Brain pericyte (primary cell): ENCODE measurements at regions not wholly inside any gene's neighbourhood (a gene's known extent, or its start where the extent isn't known, plus 50 kb on each side); places are given as distances from the start of the nearest gene placed in this dataset.
"Not testable (repeated sequence)": the region's sequence is repeated elsewhere in the genome, so short reads cannot be mapped to it uniquely, and the experiment has no call there.

ENCODE experiments used
- DNase-seq: peaks from one replicate; pipeline ENCODE4 v3.0.0-alpha.2; 2012; ENCODE audit warnings: low read depth, low spot score

DNA sequence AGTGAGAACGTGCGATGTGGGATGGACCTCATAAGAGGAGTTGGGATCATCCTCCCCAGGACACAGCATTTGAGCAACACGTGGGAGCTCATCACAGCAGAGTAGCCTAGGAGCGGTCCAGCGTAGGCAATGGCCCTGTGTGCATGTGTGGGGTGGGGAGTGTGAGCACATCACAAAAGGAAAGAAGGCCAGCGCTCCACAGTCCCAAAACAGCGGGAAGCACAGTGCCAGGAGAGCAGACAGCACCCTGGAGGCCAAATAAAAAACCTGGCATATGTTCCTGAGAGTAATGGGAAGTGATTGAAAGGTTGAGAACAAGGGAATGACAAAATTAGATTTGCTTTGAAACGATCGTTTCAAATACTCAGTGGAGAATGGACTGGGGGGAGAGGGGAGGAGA lies 226.0 kb downstream of the C7orf25 start:
- no peak for DNase-seq

DNA sequence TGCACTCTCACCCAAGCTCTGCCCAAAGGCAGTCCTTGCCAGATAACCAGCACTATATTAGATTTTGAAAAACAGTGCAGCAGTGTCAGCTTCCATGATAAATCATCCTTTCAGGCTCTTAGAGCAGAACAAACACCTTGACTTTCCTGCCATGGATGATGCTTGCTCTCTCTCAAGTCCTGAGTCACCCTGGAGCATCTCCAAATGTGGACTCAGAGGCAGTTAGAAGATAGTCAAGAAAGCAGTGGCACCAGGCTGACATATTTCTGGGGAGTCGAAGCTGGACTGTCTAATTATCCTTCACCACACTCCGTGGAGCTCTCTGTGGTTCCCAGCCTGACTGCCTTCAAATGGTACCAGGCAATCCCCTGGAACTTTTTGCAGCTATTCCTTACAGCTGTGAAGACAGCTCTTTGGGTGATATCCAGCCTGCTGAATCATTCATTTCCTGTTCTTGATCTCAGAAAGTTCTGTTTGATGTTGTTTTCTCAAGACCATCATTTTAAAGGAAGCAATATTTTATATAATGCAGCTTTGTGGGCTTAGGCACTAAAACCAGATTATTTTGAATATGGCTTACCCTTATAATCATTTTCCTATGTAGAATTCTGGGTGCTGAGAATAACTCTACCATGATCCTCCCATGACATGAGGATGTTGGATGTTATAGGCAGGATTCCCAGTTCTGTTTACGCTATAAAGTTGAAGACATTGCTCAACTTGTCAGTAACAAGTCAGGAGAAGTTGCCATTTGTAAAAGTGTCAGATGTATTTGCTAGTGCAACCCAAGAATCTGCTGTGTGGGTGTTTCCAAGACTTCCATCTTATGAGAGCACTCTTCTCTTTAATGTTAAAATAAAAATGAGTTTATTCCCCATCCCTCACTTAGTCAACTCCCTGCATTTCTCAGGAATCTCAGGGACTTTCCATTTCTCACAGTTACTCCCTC lies 233.8 kb downstream of the C7orf25 start:
- DNase-seq: no peak

DNA sequence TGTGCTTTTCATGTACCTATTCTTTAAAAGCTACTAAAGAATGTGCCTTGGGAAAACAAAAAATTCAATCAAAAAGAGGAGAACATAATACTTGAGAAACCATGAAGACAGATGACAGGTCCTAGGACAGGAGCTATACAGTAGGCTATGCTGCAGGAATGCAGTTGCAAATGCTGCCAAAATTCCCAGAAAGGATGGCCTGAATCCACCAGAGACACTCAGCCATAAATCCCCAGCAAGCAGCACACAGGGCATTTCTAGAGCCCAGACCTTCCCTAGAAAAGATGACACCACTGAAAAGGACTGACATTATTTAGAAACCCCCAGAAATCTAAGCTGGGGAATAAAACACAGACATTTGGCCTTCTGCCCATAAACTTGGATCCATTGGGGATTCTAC lies 237.3 kb downstream of the C7orf25 start:
- no peak for DNase-seq

DNA sequence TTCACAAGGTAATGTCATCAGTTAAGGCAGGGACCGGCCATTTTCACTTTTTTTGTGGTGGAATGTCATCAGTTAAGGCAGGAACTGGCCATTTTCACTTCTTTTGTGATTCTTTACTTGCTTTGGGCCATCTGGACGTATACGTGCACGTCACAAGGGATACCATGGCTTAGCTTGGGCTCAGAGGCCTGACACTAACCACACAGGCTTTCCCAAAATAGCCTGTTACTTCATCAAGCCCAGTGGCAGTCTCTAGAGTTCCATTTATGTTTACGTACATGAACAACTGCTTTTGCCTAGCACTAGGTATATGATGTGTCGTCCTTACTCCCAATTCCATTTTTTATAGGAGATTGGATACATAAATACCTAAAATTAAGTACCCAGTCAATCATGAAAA lies 237.9 kb downstream of the C7orf25 start:
- DNase-seq: no peak

DNA sequence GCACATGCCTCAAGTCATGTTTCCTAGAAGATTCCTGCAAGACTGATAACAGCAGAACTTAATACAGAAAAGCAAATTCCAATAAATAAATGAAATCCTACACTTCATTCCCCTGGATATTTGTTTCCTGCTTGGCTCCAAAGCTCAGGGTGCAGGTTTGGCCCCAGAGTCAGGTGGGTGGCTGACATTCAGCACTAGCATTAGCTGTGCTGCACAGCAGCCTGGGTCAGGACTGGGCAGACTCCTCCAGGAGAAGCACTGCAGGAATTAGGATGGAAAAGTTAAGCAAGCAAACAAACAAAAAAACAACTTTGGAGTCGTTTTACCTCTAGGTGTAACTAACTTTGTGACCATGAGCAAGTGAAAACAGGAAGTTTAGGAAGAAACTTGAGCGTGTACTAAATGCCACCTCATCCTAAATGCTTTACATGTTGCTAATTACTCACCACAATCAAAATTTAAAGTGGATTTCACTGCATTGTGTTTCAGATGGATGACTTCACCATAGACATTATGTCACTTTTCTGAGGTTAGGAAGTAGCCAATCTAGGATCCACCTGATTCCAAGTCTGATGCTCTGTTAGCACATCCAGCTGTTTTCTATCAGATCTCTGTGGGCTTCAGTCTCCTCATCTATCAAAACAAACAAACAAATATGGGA lies 239.4 kb downstream of the C7orf25 start:
- DNase-seq: no peak

DNA sequence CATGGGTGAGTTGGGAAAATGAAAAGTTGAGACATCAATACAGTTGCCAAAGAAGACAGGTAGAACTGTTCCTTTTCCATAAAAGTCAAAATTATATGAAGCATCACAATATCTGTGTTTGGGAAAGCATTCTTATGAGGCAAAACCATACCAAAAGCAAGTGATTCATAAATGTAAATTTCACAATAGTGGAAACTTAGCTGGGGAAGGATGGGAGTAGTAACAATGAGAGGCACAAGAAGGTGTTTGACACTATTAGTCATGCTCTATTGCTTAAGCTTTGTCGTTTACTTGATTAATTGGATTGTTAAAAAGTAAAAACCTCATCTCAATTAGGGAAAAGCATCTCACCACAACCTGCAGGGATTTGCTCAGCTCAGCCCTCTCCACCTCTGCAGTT lies 240.2 kb downstream of the C7orf25 start:
- DNase-seq: no peak

DNA sequence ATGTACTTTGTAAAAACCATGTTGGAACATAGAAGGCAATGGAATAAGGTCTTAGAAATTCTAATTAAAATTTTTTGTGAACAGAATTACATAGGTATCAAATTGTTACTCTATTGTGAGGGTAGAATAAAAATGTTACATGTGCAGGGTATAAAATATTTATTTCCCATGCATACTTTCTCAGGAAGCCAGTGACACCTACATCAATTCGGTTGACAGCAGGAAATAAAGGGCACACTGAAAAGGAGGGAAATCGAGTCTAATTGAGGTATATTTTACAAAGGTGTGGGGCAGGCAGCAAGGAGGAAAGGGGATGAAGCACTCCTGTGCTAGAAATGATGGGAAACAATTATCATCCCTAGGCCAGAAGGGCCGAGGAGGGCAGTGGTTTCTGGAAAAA lies 244.9 kb downstream of the C7orf25 start:
- DNase-seq: no peak

DNA sequence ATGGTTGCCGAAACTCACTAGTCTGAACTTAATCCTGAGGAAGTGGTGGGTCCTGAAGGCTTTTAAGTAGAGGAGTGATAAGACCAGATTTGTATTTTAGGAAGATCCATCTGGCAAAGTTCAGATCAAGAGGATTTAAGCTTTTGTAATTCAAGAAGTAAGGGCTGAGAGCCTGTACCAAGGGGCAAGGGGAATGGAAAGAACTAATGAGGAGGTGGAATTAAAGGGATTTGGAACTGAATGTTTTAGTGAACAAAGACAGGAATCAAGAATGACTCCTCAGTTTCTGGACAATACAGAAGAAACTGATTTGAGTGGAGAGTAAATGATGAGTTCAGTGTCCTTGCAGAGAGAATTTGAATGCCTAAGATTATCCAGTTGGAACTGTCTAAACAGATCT lies 249.0 kb downstream of the C7orf25 start:
- no peak for DNase-seq

DNA sequence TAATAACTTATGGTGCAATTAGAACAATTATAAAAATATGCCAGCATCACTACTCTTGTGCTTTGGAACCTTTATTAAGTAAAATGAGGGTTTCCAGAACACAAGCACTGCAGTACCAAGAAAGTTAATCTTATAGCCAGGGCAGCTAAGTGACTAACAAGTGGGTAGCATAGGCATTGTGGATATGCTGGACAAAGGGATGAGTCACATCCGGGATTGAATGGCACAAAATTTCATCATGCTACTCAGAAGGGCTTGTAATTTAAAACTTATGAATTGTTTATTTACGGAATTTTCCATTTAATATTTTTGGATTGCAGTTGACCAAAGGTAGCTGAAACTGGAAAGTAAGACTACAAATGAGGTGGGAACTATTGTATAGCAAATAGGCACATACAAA lies 250.6 kb downstream of the C7orf25 start:
- DNase-seq: no peak

DNA sequence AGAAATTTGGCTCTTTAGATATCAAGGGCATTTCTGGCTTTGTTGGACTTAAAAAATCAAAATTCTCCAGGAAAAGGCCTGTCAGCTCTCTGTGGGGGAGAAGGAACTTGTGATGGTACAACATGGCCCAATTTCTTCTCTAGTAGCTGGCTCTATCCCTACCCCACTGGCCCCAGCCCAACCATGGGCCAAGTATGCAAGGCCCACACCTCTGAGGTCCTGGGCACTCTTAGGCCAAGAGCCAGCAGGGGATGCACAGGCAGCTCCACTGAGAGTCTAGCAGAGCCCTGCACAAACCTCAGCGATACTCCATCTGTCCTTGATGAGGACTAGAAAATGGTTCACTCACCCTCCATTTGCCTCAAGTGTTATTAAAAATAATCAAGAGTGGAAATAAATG lies 261.2 kb downstream of the C7orf25 start:
- no peak for DNase-seq

DNA sequence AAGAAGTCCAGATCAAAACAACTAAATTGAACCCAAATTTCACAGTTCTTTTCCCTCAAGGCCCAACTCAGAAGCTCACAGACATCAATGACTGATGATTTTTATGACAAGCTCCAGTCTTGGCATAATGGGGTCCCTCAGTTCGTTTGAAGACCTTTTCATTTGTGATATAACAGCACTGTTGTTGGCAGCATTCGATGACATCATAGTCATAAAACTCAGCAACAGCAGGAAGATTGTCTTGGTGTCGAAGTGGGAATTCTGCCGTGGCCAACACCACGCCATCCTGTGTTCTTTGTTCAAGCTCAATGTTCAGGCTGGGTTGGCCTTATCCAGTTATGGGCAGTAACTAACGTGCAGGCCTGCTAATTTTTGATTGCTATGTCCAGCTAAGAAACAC lies 261.7 kb downstream of the C7orf25 start:
- no peak for DNase-seq

DNA sequence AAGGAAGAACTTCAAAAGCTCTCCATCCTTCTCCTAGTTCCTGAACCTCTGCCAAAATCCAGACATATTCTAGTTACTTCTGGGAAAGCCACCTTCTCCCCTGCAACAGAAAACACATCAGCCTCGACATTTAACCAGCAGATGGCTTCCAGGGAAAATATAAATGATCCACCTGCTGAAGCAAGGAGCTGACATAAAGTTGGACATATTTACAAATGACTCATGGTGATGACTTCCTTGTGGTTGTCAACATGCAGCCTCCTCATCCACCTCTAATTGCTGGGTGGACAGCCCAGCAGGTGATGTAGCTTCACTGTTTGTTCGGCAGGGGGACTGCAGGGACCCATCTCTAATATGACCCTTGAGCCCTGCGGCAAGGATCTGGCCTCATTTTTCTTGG lies 266.0 kb downstream of the C7orf25 start:
- DNase-seq: no peak

DNA sequence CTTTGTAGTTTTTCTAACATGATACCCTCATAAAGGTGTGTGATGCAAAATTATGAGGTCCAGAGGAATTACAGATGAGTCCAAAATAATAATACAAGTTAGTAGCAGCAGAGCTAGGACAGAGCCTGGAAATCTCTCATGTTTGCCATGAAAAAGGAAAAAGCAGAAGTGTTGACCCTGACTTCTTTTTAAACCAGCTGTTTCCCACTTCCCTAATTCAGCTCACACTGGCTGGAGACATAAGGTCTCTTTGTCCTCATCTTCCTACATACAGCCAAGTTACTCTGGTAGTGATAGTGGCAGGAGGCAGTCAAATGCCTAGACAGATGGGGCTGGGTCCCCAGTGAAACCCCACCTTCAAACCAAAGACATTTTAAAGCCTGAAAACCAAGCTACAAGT lies 269.2 kb downstream of the C7orf25 start:
- no peak for DNase-seq

DNA sequence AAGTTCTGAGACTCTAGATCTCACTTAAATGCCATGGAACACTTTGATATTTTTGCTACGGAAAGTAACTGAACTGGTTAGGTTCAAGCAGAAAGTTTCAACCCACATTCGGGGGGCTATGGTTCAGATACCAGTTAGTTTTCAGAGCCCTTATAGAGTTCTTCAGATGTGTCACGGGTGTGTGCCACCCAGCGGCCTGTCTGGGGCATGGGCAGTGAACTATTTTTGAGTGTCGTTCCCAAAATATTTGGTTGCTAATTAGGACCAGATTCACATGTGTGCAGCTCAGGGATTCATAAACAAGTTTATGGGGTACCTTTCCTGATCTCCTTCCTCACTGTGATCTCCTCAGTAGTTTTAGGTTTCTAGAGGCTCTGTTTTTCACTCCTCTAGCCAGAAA lies 271.9 kb downstream of the C7orf25 start:
- DNase-seq: no peak

DNA sequence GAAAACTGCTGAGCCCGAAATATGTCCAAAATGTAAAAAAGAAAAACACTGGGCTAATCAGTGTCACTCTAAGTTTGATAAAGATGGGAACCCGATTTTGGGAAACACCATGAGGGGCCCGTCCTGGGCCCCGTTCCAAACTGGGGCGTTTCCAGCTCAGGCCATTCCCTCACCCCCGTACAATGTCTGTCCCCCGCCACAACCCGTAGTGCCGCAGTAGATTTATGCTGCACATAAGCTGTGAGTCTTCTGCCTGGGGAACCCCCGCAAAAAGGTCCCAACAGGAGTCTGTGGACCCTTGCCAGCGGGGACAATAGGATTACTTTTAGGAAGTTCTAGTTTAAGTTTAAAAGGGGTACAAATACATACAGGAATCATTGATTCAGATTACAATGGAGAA lies 275.5 kb downstream of the C7orf25 start:
- DNase-seq: not testable (repeated sequence)

DNA sequence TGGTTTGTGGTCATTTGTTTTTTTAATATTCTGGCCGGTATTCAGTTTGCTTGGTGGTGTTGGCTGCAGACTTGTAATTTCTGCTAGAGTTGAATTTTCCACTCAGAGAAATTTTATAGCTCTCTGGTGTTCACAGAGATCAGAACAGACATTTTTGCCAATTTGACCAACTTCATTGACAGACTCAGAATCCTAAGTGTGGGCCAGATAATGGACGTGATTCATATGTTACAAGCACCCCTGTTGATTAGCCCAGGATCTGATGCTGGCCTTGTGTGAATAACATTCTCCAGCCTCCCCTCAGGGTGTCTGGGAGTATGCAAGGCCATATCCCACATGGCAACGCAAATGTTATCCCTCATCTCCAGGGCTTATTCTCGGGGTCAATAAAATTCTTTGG lies 283.8 kb downstream of the C7orf25 start:
- no peak for DNase-seq

DNA sequence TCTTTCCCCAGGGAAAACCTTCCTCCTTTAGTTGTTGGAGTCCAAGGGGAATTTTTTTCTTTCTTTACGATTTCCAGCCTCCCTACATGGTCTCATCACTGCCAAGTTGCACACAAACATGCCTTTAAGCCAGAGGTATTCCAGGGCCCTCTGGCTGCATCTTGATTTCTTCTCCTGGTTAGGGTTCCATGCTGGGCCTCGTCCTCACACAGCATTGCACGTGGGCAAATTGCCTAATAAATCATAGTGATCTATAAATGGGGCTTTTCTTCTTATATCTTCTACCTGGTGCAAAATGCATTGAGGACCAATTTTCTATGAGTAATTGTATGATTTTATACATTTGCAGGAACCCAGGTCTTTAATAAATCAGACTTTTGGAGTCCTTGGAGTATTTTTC lies 284.2 kb downstream of the C7orf25 start:
- DNase-seq: no peak

DNA sequence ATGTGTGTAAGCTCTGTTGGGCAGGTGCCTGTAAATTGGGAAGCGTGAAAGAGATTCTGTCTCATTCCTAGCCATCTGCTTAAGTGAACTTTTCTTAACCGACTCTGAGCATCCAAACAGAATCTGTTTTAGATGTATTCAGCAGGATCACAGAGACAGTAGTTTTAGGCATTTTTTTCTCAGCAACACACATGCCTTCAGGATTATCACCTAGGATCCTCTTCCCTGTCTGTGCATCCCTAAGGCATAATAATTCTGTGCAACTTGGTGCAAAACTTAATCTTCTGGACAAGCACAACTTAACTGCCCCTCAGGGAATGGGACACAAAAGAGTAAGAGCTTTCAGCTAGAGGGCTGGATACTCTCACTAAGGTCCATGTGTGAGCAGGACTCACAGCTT lies 284.8 kb downstream of the C7orf25 start:
- no peak for DNase-seq

DNA sequence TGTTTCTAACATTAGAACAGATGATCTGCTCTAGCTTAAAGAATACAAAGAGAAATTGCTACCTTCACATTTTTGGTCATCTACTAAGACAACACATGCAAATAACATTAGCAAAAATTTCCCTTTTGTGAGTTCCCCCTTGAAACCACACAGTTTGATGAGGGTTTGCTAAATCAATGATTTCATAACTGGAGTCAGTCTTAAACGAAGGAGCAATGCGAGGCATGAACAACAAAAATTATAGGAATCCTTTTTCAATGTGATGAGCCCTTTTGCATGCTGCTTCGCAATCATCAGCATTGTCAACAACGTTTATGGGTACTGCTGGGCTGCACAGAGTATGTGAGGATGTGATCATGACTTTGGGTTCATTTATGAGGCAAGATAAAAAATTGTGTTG lies 286.4 kb downstream of the C7orf25 start:
- no peak for DNase-seq

DNA sequence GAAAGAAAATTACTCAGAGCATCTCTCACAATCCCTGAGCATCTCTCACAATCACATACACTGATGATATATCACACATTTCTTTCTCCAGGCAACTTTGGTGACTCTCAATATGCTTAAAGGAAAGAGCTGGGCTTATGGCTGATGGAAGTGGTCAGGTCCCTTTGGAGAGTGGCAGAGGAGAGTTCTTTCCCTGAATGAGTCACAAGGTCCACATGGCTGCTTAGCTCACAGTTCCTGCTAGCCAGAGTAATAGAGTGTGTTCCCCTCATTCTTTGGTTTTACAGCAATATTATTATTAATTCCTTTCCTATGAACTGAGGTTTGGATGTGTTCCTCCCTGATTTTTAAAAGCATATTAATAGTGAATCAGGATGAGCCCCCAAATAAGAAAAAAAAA lies 287.4 kb downstream of the C7orf25 start:
- DNase-seq: no peak

DNA sequence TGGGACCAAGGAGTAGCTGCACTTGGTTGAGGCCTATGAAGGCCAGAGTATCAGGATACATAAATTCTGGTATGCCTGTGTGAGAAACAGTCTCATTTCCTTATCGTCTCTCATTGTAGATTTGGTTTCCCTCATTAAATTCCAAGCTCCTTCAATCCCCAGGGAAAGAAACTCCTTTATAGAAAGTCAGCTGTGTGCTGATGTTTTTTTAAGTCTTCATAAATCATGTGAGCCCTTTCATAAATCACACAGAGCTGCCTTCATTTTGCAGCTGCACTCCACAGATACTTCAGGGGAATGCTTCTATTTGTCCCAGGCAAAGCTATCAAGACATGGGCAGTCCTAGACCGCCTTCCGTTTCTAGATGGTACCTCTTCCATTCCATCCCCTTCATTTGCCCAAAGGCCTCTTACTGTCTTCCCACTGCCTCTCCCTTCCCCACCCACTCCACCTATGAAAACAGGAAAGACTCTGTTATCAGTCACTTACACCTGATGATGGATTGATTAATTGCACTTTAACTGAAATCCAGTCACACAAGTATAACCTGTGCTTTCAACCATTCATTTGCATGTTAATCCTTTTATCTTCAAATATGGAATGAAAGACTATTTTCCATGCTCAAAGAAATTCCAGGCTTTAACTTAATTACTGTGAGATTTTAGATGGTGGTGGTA lies 290.2 kb downstream of the C7orf25 start:
- DNase-seq: no peak

DNA sequence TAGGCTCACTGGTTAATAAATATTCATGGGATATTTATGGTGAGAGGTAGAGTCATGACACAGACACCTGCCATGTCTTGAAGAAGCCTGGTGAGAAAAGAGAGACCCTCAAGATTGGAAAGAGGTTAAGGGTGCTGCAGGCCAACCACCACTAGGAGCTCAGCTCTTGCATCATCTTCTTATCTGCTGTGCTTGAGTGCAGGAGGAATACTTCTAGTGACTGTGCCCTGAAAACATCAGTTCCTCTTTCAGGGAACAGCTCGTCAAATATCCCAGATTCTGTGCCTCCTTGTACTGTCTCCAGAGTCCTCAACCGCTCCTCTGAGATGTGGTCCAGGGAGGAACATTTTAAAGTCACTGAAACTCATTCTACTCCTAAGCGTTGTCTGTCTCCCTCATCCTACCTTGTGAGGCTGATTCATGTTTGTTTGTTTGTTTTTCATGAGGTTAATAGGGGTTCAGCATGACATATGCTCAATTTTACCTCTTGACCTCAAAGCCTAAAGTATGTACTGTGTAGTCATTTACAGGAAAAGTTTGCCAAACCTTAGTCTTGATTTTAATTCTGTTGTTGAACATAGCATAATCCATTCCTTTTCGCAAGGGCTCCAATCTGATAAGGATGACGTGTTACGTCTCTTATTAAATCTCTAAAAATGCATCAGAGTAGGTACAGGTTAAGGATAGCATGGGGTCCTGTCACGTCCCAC lies 293.1 kb downstream of the C7orf25 start:
- no peak for DNase-seq
